Activated CD8-positive, alpha-beta memory T cell treated with anti-CD3 and anti-CD28 coated beads for 1 hour (primary cell): ENCODE measurements at regions not wholly inside any gene's neighbourhood (a gene's known extent, or its start where the extent isn't known, plus 50 kb on each side); places are given as distances from the start of the nearest gene placed in this dataset.
"Not testable (repeated sequence)": the region's sequence is repeated elsewhere in the genome, so short reads cannot be mapped to it uniquely, and the experiment has no call there.

ENCODE experiments used
- DNase-seq, 2 donors: peaks; one replicate each; pipeline ENCODE4 v3.0.0-alpha.2; 2020; ENCODE audit warnings: low read depth in 1 of 2; ENCODE audit errors: extremely low read depth in 1 of 2

- DNase-seq = no peak
Observed at GRCh38 chr1:38672692-38673091, 186.9 kb downstream of the RRAGC start.

- DNase-seq = no peak
Observed at GRCh38 chr1:38671221-38671620, 188.4 kb downstream of the RRAGC start.

- no peak for DNase-seq
Observed at GRCh38 chr1:38670544-38671122, 188.9 kb downstream of the RRAGC start.

- DNase-seq = no peak
Observed at GRCh38 chr1:38667626-38668025, 191.9 kb downstream of the RRAGC start.

GRCh38 chr1:38662126-38662525 is 197.4 kb downstream of the RRAGC start:
- no peak for DNase-seq

- no peak for DNase-seq
Observed at GRCh38 chr1:38658883-38659282, 200.7 kb downstream of the RRAGC start.

- DNase-seq = no peak
Observed at GRCh38 chr1:38657873-38658272, 201.7 kb downstream of the RRAGC start.

- no peak for DNase-seq
Observed at GRCh38 chr1:38657207-38657840, 202.2 kb downstream of the RRAGC start.

- no peak for DNase-seq
Observed at GRCh38 chr1:38656726-38657125, 202.8 kb downstream of the RRAGC start.

- no peak for DNase-seq
Observed at GRCh38 chr1:38652217-38652616, 207.4 kb downstream of the RRAGC start.

- no peak for DNase-seq
Observed at GRCh38 chr1:38651669-38652068, 207.9 kb downstream of the RRAGC start.

GRCh38 chr1:38648417-38648816 is 211.2 kb downstream of the RRAGC start:
- no peak for DNase-seq

GRCh38 chr1:38647341-38647740 is 212.2 kb downstream of the RRAGC start:
- not testable (repeated sequence) for DNase-seq

GRCh38 chr1:38644092-38644491 is 215.5 kb downstream of the RRAGC start:
- no peak for DNase-seq

GRCh38 chr1:38641661-38642060 is 217.9 kb downstream of the RRAGC start:
- DNase-seq = no peak

GRCh38 chr1:38640371-38640770 is 219.2 kb downstream of the RRAGC start:
- DNase-seq = no peak

- DNase-seq = no peak
Observed at GRCh38 chr1:38628241-38628640, 231.3 kb downstream of the RRAGC start.

- DNase-seq = no peak
Observed at GRCh38 chr1:38625939-38626338, 233.6 kb downstream of the RRAGC start.

- DNase-seq = no peak
Observed at GRCh38 chr1:38624336-38625039, 235.1 kb downstream of the RRAGC start.

- no peak for DNase-seq
Observed at GRCh38 chr1:38623529-38623928, 236.0 kb downstream of the RRAGC start.

GRCh38 chr1:38622197-38622596 is 237.4 kb downstream of the RRAGC start:
- no peak for DNase-seq

- no peak for DNase-seq
Observed at GRCh38 chr1:38616846-38617245, 242.7 kb downstream of the RRAGC start.
